ENCODE measurements at regions not wholly inside any gene's neighbourhood (a gene's known extent, or its start where the extent isn't known, plus 50 kb on each side); places are given as distances from the start of the nearest gene placed in this dataset.

GRCh38 chr5:67963789-67964519, 251.6 kb upstream of the PIK3R1 start:
- TF ChIP-seq TAF1 (IDR thresholded peaks at IDR 0.05; ENCODE audit: low read depth, low read length) (no peak), POLR2A (IDR thresholded peaks at IDR 0.05; ENCODE audit: low read depth, low read length) (no peak), POLR2AphosphoS5 (IDR thresholded peaks at IDR 0.05; ENCODE audit: low read depth, low read length) (no peak)
